Astrocyte (in vitro differentiated cells and primary cell): ENCODE measurements at regions not wholly inside any gene's neighbourhood (a gene's known extent, or its start where the extent isn't known, plus 50 kb on each side); places are given as distances from the start of the nearest gene placed in this dataset.

Experiments
- EZH2 ChIP-seq: IDR thresholded peaks from 2 replicates; pipeline ENCODE4 v1.6.1; 2012; ENCODE audit warnings: mild to moderate bottlenecking, low read length, inconsistent platforms; ENCODE audit not compliant: insufficient read depth
- TF ChIP-seq, protein P1 (sequence below): IDR thresholded peaks from 2 replicates; pipeline ENCODE4 v1.5.1; 2011; ENCODE audit warnings: low read depth, mild to moderate bottlenecking, inconsistent platforms, low read length, moderate library complexity; ENCODE audit not compliant: insufficient read depth

DNA sequence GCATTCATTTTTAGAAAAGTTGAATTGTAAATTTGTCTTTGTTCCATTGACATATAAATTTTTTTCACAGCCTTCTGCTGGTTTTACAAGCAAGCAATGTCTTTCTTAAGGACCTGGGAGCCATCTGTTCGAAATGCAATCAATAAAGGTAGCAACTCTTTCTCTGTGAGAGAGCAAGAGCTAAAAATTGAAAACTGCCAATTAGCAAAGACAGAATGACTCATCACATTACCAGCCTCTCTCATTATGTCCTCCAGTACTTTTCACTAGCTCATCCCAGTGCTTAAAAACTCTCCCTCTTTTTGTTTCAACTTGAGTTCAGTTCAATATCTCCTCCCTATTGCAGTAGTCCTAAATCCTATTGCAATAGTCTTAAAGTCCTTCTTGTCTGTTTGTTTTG, 760.7 kb upstream of the SLITRK6 start:
- TF ChIP-seq, protein P1, sequence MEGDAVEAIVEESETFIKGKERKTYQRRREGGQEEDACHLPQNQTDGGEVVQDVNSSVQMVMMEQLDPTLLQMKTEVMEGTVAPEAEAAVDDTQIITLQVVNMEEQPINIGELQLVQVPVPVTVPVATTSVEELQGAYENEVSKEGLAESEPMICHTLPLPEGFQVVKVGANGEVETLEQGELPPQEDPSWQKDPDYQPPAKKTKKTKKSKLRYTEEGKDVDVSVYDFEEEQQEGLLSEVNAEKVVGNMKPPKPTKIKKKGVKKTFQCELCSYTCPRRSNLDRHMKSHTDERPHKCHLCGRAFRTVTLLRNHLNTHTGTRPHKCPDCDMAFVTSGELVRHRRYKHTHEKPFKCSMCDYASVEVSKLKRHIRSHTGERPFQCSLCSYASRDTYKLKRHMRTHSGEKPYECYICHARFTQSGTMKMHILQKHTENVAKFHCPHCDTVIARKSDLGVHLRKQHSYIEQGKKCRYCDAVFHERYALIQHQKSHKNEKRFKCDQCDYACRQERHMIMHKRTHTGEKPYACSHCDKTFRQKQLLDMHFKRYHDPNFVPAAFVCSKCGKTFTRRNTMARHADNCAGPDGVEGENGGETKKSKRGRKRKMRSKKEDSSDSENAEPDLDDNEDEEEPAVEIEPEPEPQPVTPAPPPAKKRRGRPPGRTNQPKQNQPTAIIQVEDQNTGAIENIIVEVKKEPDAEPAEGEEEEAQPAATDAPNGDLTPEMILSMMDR: no peak
- TF ChIP-seq EZH2: no peak
